ENCODE measurements at regions not wholly inside any gene's neighbourhood (a gene's known extent, or its start where the extent isn't known, plus 50 kb on each side); places are given as distances from the start of the nearest gene placed in this dataset.

DNA sequence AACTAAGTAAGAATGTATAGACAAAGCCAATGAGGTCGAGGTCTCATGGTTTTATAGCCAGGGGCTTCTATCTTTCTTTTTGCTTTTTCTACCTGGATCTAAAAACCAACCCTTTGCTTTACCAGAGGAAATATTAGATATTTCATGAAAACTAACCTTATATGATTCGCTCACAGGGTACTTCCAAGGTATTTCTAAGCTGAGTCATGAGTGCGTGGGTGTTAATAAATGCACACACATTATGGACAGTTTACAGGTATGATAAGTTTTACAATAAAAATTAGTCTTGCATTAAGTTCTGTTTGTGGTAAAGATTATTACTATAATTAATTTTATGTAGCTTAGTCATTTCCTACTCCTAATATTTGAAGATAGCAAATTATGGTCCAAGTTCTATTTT is 217.2 kb downstream of the CHRM3 start:
- no peak for DNase-seq

DNA sequence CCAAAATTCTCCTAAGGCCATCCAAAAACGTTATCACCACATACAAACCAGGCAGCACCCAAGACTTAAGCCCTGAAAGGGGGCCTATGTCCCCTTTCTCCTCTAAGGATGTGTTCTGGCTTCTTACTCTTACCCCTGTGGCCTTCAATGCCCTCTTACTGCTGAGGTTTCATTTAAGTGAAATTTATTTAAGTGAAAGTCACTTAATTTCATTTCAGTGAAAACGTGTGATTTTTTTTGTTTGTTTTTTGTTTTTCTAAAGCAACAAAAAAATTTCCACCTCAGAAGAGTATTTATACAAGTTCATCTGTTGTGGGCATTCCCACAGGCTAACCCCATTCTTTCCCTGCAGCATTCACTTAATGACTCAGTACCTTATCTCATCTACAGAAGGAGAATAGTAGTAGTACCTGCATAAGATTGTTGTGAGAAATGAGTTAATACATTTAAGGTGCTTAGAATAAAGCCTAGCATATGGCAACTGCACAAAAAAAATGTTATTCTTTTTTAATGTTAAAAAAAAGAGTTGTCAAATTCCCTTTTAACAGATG is 220.6 kb downstream of the CHRM3 start:
- DNase-seq: no peak

DNA sequence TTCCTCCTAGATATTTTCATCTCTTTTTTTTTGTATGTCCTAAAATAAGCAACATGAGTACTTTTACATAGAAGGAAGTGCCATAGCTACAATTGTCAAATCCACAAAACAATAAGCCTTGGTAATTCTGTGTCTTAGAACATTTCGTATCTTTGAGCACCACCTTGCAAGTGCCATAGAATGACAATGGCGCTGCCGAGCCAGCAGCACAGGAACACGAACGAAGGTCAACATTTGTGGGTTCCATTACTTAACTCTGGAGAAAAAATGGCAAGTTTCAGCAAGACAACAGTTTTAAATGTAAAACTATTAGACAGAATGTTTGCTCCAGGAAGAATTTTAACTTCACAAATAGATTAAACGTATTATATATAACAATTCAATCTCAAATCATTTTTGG is 222.1 kb downstream of the CHRM3 start:
- DNase-seq: no peak

DNA sequence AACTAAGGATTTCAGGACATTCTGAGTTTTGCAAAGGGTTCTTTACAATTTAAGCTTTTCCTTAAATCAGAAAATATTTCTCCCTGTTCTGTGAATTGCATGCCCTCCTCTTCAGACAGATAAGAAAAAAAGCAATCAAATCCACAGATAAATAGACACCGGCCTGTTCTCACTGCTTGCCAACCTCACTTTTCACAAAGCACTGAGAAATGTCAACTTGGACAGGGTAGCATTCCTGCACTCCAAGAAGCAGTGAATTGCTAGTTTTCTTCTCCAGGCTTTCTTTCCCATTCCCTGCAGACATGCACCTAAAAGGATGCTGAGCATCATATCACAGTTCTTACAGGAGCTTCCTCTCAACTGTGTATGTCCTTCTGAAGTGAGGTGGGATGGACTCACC is 226.0 kb downstream of the CHRM3 start:
- DNase-seq: no peak

DNA sequence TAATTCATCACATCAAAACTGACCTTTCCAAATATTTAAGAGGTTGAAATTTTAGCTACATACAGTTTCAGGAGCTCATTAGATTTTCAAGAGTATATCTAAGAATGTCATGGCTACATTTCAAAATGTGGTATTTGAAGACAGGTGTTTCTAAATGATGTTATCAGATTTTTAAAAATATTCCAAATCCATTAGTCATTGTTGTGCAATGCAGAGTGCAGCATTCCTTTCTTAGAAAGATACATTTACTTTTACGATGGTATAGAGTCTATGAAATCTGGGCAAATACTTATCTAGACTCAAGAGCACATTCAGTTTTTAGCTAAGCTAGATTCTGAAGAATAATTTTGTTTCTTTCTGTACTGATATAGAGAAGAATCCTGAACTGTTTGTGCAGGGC is 230.3 kb downstream of the CHRM3 start:
- DNase-seq: no peak

DNA sequence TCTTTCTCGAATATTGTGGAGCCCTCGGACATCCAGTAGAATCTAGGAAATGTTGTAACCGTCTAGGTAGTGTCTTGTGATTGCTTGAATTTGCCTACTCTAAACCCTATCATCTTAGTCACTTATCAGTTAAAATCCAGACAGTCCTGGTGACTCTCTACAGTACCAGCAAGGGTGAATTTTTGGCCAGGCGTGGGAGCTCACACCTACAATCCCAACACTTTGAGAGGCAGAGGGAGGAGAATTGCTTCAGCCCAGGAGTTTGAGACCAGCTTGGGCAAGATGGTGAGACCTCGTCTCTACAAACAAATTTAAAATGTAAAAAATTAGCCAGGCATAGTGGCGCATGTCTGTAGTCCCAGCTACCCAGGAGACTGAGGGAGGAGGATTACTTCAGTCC is 230.9 kb downstream of the CHRM3 start:
- no peak for DNase-seq

DNA sequence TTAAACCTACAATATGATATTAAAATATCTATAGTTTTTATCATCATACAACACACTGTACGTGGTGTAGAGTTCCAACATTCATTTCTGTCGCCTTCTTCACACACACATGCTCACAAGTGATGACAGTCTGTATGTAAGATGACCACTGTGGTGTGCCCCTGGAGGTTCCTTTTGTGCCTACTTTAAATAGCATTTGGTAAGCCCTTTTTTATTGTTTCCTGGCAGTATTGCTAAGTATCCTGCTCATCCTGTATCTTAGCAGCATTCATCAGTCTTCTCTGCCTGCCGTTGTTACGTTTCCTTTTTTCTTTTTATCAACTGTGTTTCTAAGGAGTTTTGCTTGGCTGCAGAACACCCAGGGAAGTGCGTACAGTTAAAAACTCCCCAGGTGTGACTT is 231.4 kb downstream of the CHRM3 start:
- DNase-seq: no peak

DNA sequence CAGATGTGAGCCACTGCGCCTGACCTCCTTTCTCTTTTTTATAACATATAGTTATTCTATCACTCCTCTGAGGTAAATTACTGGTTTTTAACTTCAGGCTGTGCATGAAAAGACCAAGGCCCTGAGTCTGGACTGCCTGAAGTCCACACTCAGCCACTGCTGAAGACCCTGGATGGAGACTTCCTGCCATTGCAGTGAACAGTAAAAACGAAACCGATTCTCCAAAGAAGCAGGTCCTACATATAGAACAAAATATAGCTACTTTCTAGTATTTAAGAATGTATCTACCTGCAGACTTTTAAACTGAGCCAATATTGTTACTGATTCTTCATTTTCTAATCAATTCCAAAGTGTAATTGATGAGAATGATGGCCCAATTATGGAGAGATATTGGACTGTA is 232.8 kb downstream of the CHRM3 start:
- DNase-seq: no peak

DNA sequence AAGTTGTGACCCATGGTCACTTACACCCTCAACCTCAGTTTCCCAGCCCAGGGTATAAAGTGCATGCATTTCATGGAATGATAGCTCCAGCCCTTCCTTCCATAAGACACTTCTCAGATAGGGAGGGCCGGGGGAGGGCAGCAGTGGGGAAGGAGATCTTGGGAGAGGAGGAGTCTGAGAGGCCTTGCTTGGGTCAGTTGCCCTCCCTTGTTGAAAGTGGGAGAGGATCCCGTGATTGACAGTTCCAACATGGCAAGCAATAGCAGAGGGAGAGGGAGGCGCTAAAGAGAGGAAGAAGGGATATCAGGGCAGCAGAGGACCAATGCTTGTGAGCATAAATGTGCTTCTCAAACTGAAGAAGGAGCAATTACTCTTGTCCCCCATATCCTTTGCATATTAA is 244.4 kb downstream of the CHRM3 start:
- DNase-seq: no peak

DNA sequence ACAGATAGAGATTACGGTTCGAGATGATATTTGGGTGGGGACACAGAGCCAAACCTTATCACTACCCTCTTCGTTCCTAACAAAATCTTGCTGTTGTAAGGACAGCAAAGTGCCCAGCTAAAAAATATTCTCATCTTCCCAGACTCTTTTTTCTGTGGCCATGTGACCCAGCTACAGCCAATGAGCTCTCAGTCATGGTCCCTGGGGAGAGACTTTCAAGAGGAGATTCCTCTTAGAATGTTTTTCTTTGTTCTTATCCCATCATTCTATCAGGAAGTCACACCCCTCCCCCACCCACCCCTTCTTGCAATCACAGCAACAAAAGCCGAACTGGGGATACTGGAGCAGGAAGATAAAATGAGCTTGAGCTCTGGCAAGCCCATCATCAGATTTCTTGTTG is 247.1 kb downstream of the CHRM3 start:
- DNase-seq: no peak

DNA sequence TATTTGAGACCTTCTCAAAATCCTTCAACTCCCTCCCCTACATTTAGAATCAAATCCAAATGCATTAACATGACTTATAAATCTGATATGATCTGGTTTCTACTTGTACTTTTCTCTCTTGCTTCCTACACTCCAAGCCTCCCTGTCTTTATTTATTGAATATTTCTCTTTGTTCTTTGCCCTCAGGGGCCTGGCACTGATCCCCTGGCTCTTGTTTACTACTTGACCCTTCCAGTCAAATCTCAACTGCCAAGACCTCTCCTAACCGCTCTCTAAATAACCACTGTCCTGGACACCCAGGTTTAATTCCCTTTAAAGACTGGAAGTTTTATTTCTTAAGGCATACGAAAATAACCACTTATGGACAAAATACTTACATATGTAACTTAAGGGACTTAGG is 248.9 kb downstream of the CHRM3 start:
- no peak for DNase-seq

DNA sequence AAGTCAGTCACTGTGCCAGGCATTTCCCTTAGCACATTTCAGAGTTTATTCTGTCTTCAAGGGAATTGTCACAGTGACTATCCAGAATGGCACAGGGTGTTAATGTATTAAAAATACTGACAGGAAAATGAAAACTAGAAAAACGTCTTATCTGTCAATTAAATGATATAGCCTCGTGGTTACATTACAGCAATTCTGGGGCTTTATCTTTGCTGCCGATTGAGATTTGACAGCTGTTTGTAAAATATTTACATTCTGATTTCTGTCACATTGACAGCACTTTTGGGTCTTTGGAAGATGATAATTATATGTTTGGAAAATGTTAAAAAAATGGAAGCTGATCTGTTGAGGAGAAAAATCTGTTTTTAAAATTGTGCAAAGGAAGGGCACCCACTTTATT is 250.0 kb downstream of the CHRM3 start:
- no peak for DNase-seq

DNA sequence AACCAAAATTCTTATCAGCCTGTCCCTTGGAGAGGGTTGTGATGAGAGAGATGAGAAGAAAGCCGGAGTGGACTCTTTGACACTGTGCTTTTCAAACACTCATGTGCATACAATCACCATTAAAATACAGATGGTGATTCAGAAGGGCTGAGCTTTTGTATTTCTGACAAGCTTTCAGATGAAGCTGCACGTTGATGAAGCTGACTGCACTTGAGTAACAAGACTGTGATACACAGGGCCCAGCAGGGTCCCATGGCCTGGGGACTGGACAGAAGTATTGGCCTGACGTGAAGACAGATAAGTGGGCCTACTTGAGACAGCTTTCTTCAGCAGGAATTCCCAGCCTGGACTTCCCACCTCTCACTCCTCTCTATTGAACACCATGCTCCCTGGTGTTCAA is 258.2 kb downstream of the CHRM3 start:
- no peak for DNase-seq

DNA sequence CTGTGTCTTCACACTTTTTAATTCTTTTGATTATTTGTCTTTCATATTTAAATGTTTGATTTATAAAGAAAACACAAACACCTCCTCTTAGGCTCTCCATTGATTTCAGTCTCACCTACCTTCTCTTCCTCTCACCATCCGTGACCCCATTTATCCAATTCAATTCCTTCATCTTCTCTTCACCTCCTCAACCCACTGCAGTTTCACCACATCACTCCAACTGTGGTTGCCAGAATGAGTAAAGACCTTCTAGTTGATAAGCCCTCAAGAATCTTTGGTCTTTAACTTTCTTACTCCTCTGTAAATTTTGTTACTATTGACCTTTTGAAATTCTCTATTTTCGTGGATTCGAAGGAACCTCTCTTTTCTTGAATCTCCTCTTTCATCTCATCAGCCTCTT is 260.7 kb downstream of the CHRM3 start:
- DNase-seq: no peak

DNA sequence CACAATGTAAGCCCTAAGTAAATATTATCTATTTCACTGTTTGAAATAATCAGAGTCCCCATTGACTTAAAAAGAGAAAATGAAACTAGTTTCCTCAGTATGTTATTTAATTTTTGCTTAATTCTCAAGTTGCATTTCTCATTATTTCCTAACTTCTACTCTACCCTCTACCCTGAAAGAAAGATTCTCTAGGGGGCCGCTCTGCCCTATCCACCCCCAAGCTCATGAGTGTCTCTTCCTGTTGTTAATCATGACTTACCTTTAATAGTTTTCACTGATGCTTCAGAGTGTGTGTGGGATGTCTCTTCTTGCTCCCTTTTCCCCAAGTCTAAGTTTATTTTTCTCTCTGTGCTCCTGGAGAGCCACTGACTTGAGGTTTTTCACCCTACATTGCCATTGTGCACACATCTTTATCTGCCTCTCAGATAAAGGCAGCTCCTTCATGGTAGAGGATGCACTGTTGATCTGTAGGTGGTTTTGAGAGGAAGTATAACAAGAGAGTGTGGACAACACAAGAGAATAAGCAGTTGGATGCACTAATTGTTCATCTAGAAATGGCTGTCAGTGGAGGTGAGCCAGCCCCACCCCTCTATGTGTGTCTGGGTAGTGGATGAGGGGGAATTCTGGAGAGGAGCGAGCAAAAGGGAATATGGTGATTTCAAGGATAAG is 261.7 kb downstream of the CHRM3 start:
- no peak for DNase-seq

DNA sequence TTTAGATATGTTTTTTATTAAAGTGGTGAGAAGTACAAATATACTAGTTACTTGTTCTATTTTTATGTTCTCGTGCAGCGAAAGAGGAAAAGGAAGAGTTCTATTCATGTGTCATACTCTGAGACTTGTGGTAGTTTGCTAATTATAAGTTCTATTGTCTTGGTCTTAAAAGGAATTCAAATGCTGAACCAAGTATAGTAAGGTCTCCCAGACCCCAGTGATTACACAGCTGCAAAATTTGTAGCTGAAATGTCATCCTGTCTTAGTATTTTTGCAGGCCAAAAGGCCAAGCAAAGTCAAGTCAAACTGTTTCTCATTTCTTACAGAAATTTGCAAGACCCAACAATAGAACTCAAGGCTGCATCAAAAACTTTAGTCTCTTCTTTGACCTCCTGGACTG is 268.7 kb downstream of the CHRM3 start:
- DNase-seq: no peak

DNA sequence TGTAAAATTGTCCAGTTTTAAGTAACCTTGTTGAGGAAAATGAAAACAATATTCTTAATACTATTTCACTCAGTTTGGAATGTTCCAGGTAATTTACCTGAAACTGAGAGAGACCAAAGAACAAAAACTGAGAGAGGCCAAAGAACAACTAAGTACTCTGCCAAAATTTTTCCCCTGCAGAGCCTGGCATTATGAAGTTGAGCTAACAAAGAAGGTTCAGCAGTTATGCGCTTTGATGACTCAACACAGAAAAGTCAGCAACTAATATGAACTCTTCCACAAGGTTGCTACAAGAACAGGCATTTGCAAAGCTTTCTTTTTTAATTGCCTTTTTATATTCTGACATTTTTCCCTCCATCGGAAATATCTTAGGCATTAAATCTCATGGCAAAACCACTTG is 270.9 kb downstream of the CHRM3 start:
- DNase-seq: no peak

DNA sequence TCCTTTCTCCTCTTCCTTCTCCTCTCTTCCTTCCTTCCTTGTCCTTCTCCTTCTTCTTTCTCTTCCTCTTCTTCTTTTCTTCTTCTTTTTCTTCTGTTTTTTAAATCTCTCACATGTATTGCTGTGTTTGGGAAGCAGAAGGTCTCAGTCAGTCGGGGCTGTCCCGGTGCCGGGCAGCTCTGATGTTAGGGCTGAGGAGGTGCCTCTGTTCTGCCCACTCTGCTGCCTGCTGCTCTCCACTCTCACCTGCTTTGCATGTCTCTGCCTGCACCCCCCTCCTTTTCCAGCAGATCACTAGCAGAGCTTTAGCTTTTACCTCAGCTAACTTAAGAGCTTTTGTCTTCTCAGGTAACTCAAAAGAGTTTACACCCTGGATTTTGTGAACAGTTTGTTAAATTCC is 276.6 kb downstream of the CHRM3 start:
- DNase-seq: no peak

DNA sequence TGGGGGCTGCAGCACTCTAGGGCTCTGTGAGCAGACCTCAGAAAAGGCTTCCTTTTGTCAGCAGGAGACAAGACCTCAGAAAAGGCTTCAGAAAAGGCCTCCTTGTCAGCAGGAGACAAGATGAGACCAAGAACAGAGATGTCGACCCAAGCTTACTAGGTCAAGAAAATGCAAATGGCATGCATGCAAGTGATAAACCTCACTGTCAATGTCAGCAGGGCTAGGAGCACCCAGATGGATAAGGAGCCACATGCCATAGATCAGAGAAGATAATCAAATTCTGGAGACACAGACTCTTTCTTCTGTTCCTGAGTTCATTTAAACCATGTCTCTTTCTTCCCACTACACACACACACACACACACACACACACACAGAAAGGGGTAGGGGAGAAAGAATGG is 285.9 kb downstream of the CHRM3 start:
- no peak for DNase-seq

DNA sequence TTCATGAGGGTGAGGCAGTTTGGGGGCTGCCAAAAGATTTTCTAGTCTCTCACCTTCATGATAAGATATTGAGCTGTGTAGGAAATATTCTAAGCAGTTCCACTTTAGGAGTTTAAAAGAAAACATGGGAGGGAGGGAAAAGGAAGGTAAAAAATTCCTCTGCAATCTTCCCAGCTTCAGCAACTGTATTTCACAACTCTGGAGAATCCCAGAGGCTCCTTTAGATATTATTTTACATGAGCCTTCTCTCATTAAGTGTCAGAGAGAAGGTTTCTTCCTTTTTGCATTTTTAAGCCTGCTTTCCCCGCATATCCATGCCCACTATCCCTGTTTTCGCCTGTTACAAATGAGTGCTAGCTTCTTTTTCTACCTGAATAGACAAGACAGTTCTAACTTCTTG is 289.4 kb downstream of the CHRM3 start:
- DNase-seq: no peak

DNA sequence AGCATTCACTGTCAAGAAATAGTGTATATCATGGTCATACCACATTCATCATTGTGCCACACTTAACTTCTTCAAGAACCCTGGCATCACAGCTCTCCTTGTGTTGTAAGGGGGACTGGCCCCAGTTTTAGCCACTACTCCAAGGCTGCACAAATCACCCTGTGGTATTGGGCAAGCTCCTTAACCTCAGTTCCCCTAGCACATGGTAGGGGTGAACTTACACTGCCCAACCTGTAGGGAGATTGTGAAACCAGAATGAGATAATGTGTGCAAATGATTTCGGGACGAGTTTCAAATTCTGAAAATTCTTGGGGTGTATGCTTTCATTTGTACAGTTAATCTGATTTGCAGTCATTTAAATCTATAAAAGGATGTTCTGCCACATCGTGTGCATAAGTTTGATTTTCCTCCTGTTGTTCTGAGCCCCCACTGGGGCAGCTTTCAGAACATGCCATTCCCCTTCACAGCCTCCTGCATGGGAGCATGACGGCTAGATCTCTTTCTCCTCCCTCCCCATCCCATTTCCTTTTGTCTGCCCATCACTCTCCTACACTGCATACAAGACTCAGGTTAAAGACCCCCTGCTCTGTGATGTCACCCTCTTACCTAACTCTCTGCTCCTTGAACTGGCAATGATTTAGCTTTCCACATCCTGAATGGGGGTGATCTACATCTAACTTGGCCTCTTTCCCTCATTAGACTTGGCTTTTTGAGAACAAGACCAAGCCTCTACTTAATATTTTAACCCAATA is 290.3 kb downstream of the CHRM3 start:
- no peak for DNase-seq

DNA sequence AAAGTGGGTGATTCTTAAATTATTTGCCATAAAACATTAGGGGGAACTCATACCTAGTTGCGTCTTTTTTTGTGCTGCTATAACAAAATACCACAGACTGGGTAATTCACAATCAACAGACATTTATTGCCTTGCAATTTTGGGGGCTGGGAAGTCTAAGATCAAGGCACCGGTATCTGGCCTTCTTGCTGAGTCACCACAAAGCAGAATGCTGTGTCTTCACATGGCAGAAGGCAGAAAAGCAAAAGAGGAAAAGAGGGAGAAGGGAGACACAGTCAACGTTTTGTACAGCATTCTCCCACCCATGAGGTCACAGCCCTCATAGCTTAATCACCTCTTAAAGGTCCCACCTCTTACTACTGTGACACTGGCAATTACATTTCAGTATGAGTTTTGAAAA is 291.0 kb downstream of the CHRM3 start:
- no peak for DNase-seq

DNA sequence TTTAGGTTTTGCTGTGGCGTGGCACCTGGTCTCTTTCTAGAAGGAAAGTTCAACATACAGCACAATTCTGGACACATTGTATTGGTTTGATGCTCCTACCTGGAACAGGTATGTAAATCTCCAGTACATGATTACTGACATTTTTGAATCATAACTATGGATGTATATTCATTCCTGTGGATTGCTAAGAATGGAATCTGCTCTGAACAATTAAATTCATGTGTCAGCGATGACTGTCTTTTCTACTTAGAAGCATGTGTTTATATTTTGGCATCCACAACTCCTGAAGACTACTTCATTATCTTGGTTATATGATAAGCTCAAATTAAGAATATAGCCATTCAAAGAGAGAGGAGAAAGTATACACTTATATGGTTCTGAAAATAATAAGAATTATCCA is 291.8 kb downstream of the CHRM3 start:
- DNase-seq: no peak

DNA sequence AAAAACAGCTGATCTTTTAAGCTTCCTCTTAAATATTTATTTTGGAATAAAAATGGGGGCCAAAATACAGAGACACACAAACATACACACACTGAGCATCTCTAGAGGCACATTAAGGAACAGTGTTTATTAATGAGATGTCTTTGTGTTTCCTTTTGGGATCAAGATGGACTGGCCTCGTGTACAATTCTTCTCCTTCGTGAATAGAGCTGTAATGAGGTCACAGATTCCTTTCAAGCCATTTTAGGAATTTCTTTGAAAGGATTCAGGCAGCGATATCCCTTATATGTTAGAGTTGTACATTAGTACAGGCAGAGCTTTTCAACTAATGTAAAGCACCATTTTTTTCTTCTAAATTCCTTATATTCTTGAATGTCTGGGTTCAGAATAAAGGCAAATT is 295.7 kb downstream of the CHRM3 start:
- no peak for DNase-seq

DNA sequence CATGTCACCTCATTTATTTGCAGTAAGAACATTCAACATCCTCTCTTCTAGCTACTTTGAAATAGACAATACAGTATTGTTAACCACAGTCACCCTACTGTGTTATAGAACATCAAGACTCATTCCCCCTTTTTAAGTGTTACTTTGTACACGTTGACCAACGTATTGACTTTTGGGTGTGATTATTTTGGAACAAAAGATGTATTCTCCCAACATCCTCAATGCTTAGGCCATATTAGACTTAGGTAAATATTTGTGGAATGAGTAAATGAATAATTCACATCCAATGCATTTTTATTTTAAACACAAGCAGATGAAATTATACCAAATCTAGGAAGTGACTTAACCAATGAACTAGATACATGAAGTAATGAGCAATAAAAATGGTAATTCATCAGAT is 296.6 kb downstream of the CHRM3 start:
- DNase-seq: no peak

All from fibroblast of upper back skin (primary cell).